ENCODE measurements at regions not wholly inside any gene's neighbourhood (a gene's known extent, or its start where the extent isn't known, plus 50 kb on each side); places are given as distances from the start of the nearest gene placed in this dataset.

GRCh38 chr2:16466821-16467151, 198.8 kb downstream of the CYRIA start:
- no peak for TF ChIP-seq MAX (IDR thresholded peaks at IDR 0.05; ENCODE audit: low read depth)
- Histone ChIP-seq H3K9ac (no peak overlapping the region), H3K27me3 (ENCODE audit: insufficient read depth) (no peaks in the 10 kb centered on the region), H2AFZ (ENCODE audit: low read depth) (no peak overlapping the region), H3K36me3 (replicated peaks in 1 of 2; ENCODE audit: control insufficient read depth in 1 of 2, insufficient read depth in 2 of 2, low read length in 1 of 2) (no peaks in the 10 kb centered on the region), H3K79me2 (ENCODE audit: insufficient read depth) (no peaks in the 10 kb centered on the region), H3K4me3 (ENCODE audit: low read depth in 2 of 2, low read length in 1 of 2) (no peak overlapping the region), H4K20me1 (ENCODE audit: insufficient read depth) (no peaks in the 10 kb centered on the region), H3K9me3 (no peaks in the 10 kb centered on the region), H3K27ac (ENCODE audit: low read depth in 2 of 2, low read length in 1 of 2) (no peak overlapping the region), H3F3A (replicated peaks; ENCODE audit: insufficient read depth) (no peaks in the 10 kb centered on the region), H3K9me2 (no peaks in the 10 kb centered on the region), H3K4me1 (ENCODE audit: control insufficient read depth in 1 of 2, insufficient read depth in 2 of 2, low read depth in 1 of 2, low read length in 1 of 2) (no peaks in the 10 kb centered on the region), H3K4me2 (no peak overlapping the region)
- ChIA-PET POLR2A (no interaction called here), CTCF (interaction anchor here (1.2 kb wide), 2 partner anchors 12 to 21 kb away, joined by 3 to 6 read pairs; no protein-coding TSS in a partner anchor)
- 8% methylated on average over 2 of the region's 2 CpGs for WGBS (ENCODE audit: low lambda C conversion rate)
- DNase-seq: no peak

- no peaks in the 10 kb centered on the region for H3K36me3 ChIP-seq (replicated peaks in 1 of 2; ENCODE audit: control insufficient read depth in 1 of 2, insufficient read depth in 2 of 2, low read length in 1 of 2)
- no peaks in the 10 kb centered on the region for H3K9me2 ChIP-seq
- H2AFZ ChIP-seq (ENCODE audit: low read depth): no peak overlapping the region
- no peak overlapping the region for H3K9ac ChIP-seq
- no peak for DNase-seq
- ChIA-PET CTCF (interaction anchor here (1.2 to 1.4 kb wide), 3 partner anchors 11 to 43 kb away, joined by 3 to 6 read pairs (median 4); no protein-coding TSS in a partner anchor), POLR2A (no interaction called here)
- H3F3A ChIP-seq (replicated peaks; ENCODE audit: insufficient read depth): no peaks in the 10 kb centered on the region
- H3K9me3 ChIP-seq: no peaks in the 10 kb centered on the region
- H3K79me2 ChIP-seq (ENCODE audit: insufficient read depth): no peaks in the 10 kb centered on the region
- H3K4me1 ChIP-seq (ENCODE audit: control insufficient read depth in 1 of 2, insufficient read depth in 2 of 2, low read depth in 1 of 2, low read length in 1 of 2): no peaks in the 10 kb centered on the region
- H4K20me1 ChIP-seq (ENCODE audit: insufficient read depth): no peaks in the 10 kb centered on the region
- no peak overlapping the region for H3K4me2 ChIP-seq
- H3K4me3 ChIP-seq (ENCODE audit: low read depth in 2 of 2, low read length in 1 of 2): no peak overlapping the region
- TF ChIP-seq RCOR1 (IDR thresholded peaks at IDR 0.05; ENCODE audit: low read length) (no peak), GABPA (IDR thresholded peaks at IDR 0.05; ENCODE audit: low read depth) (no peak), EP300 (IDR thresholded peaks at IDR 0.05; ENCODE audit: borderline replicate concordance in 1 of 2, low read depth in 1 of 2, low read length in 1 of 2) (no peak), NRF1 (IDR thresholded peaks at IDR 0.05; ENCODE audit: low read depth, low read length) (no peak), FOXJ3 (CRISPR knock-in tag; IDR thresholded peaks at IDR 0.05) (no peak)
- H3K27me3 ChIP-seq (ENCODE audit: insufficient read depth): no peaks in the 10 kb centered on the region
- 27% methylated on average over 8 of the region's 8 CpGs for WGBS (ENCODE audit: low lambda C conversion rate)
- H3K27ac ChIP-seq (ENCODE audit: low read depth in 2 of 2, low read length in 1 of 2): no peak overlapping the region
These were observed 199.4 kb downstream of the CYRIA start for GRCh38 chr2:16466133-16466820.

GRCh38 chr2:16464641-16465040, 201.0 kb downstream of the CYRIA start:
- WGBS (ENCODE audit: low lambda C conversion rate): 52% methylated on average over 3 of the region's 3 CpGs
- ChIA-PET CTCF (interaction anchor here (0.9 to 1.9 kb wide), 7 partner anchors 13 to 525 kb away, joined by 3 to 7 read pairs (median 4); no protein-coding TSS in a partner anchor), POLR2A (no interaction called here)

More at GRCh38 chr2:16464641-16465040, 201.0 kb downstream of the CYRIA start:
- Histone ChIP-seq H3K4me3 (ENCODE audit: low read depth in 2 of 2, low read length in 1 of 2) (no peak overlapping the region), H3K4me2 (no peak overlapping the region), H3K27ac (ENCODE audit: low read depth in 2 of 2, low read length in 1 of 2) (no peak overlapping the region), H3K9ac (no peak overlapping the region), H2AFZ (ENCODE audit: low read depth) (no peak overlapping the region), H3K36me3 (replicated peaks in 1 of 2; ENCODE audit: control insufficient read depth in 1 of 2, insufficient read depth in 2 of 2, low read length in 1 of 2) (no peaks in the 10 kb centered on the region), H3K4me1 (ENCODE audit: control insufficient read depth in 1 of 2, insufficient read depth in 2 of 2, low read depth in 1 of 2, low read length in 1 of 2) (no peaks in the 10 kb centered on the region), H3F3A (replicated peaks; ENCODE audit: insufficient read depth) (no peaks in the 10 kb centered on the region), H3K27me3 (ENCODE audit: insufficient read depth) (no peaks in the 10 kb centered on the region), H3K9me3 (no peaks in the 10 kb centered on the region; the same call in 1 of the 2 replicates), H3K79me2 (ENCODE audit: insufficient read depth) (no peaks in the 10 kb centered on the region), H4K20me1 (ENCODE audit: insufficient read depth) (no peaks in the 10 kb centered on the region), H3K9me2 (no peaks in the 10 kb centered on the region)
- no peak for TF ChIP-seq USF2 (IDR thresholded peaks at IDR 0.05; ENCODE audit: borderline replicate concordance, low read depth, low read length)
- TF ChIP-seq RCOR1 (IDR thresholded peaks at IDR 0.05; ENCODE audit: low read length): no peak
- DNase-seq: no peak
